ENCODE measurements at regions not wholly inside any gene's neighbourhood (a gene's known extent, or its start where the extent isn't known, plus 50 kb on each side); places are given as distances from the start of the nearest gene placed in this dataset.

DNA sequence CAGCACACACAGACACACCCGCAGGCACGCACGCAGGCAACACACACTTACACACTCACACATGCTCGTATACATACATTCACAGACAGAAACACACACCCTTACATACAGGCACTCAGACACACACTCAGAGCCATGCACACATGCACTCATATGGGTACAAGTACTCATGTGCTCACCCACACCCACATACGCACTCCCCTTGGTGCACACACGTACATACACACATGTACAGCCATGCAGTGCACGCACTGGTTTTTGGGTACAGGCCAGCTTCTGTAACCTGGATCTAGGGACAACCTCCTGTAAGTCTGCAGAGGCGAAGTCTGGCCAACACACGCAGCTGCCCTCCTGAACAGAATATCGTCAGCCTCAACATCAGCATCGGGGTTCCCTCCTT is 221.3 kb upstream of the RTL1 start:
- no peaks in the 10 kb centered on the region for H3F3A ChIP-seq (ENCODE audit: insufficient read depth, low read length, poor library complexity, severe bottlenecking)
- H4K20me1 ChIP-seq (ENCODE audit: insufficient read depth): no peaks in the 10 kb centered on the region
- TF ChIP-seq RAD21 (conservative IDR thresholded peaks at IDR 0.05) (no peak), SMC3 (conservative IDR thresholded peaks at IDR 0.05; ENCODE audit: poor library complexity) (no peak), POLR2AphosphoS5 (IDR thresholded peaks at IDR 0.05) (no peak), EZH2 (IDR thresholded peaks at IDR 0.05; ENCODE audit: borderline replicate concordance, insufficient read depth, low read length, poor library complexity, severe bottlenecking) (no peak), CTCF (IDR thresholded peaks at IDR 0.05; ENCODE audit: poor library complexity, severe bottlenecking) (no peak), TAF1 (IDR thresholded peaks at IDR 0.05; ENCODE audit: low read depth) (no peak), MXI1 (conservative IDR thresholded peaks at IDR 0.05; ENCODE audit: poor library complexity, severe bottlenecking) (no peak), REST (IDR thresholded peaks at IDR 0.05; ENCODE audit: borderline replicate concordance) (no peak), EP300 (conservative IDR thresholded peaks at IDR 0.05; ENCODE audit: poor library complexity, severe bottlenecking) (no peak)
- H3K9me3 ChIP-seq (ENCODE audit: low read length): no peaks in the 10 kb centered on the region
- no peaks in the 10 kb centered on the region for H3K27me3 ChIP-seq (ENCODE audit: insufficient read depth, low read depth, low read length)
- no peaks in the 10 kb centered on the region for H3K9me2 ChIP-seq (ENCODE audit: insufficient read depth, low read length)
- no peaks in the 10 kb centered on the region for H3K36me3 ChIP-seq (ENCODE audit: insufficient read depth, low read length)
- H3K4me2 ChIP-seq (ENCODE audit: low read length): no peak overlapping the region
- no peak overlapping the region for H2AFZ ChIP-seq (ENCODE audit: low read depth, low read length)
- H3K9ac ChIP-seq (ENCODE audit: low read length): peak overlapping the region; percentile 57
- H3K27ac ChIP-seq (ENCODE audit: low read length): peak overlapping the region; percentile 88
- no peaks in the 10 kb centered on the region for H3K79me2 ChIP-seq (replicated peaks; ENCODE audit: insufficient read depth, low read length)
- H3K4me3 ChIP-seq (ENCODE audit: low read length): no peak overlapping the region

DNA sequence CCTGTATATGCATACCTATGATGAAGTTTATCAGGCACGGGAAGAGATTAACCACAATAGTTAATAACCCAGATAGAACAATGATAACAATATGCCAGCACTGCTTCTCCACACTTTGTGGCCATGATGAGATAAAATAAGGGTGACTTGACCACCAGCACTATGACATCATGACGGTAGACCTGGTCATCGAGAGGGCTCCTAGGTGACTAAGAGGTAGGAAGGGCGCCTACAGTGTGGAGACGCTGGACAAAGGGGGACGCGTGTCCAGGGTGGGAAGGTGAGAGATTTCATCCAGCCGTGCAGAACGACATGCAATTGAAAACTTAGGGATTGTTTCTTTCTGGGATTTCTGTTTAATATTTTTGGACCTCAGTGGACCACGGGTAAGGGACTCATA is 221.8 kb upstream of the RTL1 start:
- no peaks in the 10 kb centered on the region for H3K9me2 ChIP-seq (ENCODE audit: insufficient read depth, low read length)
- H3K9ac ChIP-seq (ENCODE audit: low read length): no peak overlapping the region
- no peak overlapping the region for H3K4me3 ChIP-seq (ENCODE audit: low read length)
- no peaks in the 10 kb centered on the region for H3K9me3 ChIP-seq (ENCODE audit: low read length)
- no peak for TF ChIP-seq REST (IDR thresholded peaks at IDR 0.05; ENCODE audit: borderline replicate concordance)
- no peak for TF ChIP-seq TAF1 (IDR thresholded peaks at IDR 0.05; ENCODE audit: low read depth)
- TF ChIP-seq POLR2AphosphoS5 (IDR thresholded peaks at IDR 0.05): no peak
- no peak for TF ChIP-seq RAD21 (conservative IDR thresholded peaks at IDR 0.05)
- H3K27ac ChIP-seq (ENCODE audit: low read length): peak overlapping the region; percentile 88
- no peak overlapping the region for H2AFZ ChIP-seq (ENCODE audit: low read depth, low read length)
- no peaks in the 10 kb centered on the region for H4K20me1 ChIP-seq (ENCODE audit: insufficient read depth)
- no peaks in the 10 kb centered on the region for H3F3A ChIP-seq (ENCODE audit: insufficient read depth, low read length, poor library complexity, severe bottlenecking)
- H3K79me2 ChIP-seq (replicated peaks; ENCODE audit: insufficient read depth, low read length): no peaks in the 10 kb centered on the region
- no peaks in the 10 kb centered on the region for H3K36me3 ChIP-seq (ENCODE audit: insufficient read depth, low read length)
- H3K4me2 ChIP-seq (ENCODE audit: low read length): no peak overlapping the region
- no peaks in the 10 kb centered on the region for H3K27me3 ChIP-seq (ENCODE audit: insufficient read depth, low read depth, low read length)

All from neural cell (in vitro differentiated cells).